MM.1S (cell line): ENCODE measurements at regions not wholly inside any gene's neighbourhood (a gene's known extent, or its start where the extent isn't known, plus 50 kb on each side); places are given as distances from the start of the nearest gene placed in this dataset.

ENCODE experiments used
- EZH2phosphoT487 ChIP-seq: fragments of 300-600 bp; sonication (generic); IDR thresholded peaks from 2 replicates; pipeline ENCODE4 v1.6.1; 2018; ENCODE audit warnings: antibody characterized with exemption, low read length
- TF ChIP-seq, protein P1 (sequence below): fragments of 300-600 bp; sonication (generic); IDR thresholded peaks from 2 replicates; pipeline ENCODE4 v1.5.1; 2016; ENCODE audit warnings: antibody characterized with exemption, low read length, mixed read lengths

DNA sequence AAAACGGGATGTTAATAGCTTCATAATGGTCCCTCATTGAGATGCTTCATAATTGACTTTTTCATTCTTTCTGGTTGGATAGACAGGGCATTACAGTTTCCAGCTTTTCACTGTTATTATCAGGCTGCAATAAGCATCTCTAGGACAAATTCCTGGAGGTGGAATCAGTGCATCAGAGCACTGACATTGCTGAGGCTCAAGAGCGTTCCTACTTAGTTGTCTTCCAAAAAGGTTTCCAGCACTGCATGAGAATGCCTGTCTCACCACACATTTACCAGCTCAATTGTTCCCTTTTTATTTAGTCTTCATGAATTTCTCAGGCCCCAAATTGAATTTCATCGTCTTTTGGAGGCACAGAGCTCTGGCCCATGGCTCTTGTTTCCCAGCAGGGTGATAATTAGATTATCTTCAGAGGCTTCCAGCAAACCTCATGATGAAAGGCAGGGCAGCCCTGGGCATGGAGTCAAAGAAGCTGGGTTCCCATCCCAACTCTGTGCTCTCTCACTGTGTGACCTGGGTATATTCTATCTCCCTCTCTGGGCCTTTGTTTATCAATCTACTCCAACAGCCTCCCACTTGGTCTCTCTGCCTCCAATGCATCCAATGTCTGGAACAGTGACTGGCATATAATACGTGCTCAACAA is 451.4 kb downstream of the PTPRU start:
- TF ChIP-seq, protein P1, sequence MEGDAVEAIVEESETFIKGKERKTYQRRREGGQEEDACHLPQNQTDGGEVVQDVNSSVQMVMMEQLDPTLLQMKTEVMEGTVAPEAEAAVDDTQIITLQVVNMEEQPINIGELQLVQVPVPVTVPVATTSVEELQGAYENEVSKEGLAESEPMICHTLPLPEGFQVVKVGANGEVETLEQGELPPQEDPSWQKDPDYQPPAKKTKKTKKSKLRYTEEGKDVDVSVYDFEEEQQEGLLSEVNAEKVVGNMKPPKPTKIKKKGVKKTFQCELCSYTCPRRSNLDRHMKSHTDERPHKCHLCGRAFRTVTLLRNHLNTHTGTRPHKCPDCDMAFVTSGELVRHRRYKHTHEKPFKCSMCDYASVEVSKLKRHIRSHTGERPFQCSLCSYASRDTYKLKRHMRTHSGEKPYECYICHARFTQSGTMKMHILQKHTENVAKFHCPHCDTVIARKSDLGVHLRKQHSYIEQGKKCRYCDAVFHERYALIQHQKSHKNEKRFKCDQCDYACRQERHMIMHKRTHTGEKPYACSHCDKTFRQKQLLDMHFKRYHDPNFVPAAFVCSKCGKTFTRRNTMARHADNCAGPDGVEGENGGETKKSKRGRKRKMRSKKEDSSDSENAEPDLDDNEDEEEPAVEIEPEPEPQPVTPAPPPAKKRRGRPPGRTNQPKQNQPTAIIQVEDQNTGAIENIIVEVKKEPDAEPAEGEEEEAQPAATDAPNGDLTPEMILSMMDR = no peak
- no peak for TF ChIP-seq EZH2phosphoT487
